ENCODE measurements at regions not wholly inside any gene's neighbourhood (a gene's known extent, or its start where the extent isn't known, plus 50 kb on each side); places are given as distances from the start of the nearest gene placed in this dataset.

DNA sequence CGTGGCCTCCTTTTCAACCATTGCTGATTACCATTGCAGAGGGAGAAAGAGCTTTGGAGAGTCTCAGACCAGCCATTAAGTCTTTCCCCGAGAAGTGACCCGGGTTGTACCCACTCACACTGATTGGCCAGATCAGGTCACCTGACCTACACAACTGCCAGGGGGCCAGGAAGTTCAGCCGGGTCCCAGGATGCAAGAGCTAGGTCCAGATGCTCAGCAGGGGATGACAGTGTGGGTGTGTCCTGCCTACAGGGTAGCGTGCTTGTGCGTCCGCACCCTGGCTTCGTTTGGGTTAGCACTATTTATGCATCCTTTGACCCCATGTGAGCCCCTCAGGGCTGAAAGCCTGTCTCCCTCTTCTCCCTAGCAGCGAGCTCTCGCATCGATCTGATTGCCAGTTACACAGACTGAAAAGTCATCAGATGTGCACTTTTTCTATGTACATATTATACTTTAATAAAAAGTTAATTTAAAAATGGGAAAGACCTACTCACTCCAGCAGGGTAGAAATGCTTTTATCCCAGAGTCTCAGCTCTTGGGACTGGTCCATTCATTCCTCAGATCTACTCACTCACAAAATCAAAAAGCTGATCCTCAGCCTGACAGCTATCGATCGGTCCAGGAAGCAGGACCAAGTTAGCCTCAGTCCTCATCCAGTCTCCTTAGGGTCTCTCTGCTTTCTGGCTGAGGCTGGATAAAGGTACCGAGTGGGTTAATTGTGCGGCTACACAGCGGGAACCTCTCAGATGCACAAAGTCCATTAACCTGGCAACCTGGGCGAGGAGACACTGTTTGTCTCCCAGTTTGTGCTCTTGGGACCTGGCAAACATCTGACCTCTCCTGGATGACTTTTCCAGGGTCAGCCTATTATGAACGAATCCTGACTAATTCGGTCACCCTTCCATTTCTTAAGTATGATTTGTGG, 68.0 kb downstream of the SERPINA3 start:
- DNase-seq (no peak), ATAC-seq (replicated peaks) (no peak)
- no peaks in the 10 kb centered on the region for H3K4me1 Mint-ChIP-seq (ENCODE audit: low read depth in 2 of 2)

GRCh38 chr14:94679106-94679810, 67.1 kb downstream of the SERPINA3 start:
- ATAC-seq (replicated peaks), result no peak
- DNase-seq, result no peak
- no peaks in the 10 kb centered on the region for H3K4me1 Mint-ChIP-seq (ENCODE audit: low read depth in 2 of 2)
- no peak overlapping the region for H3K27ac Mint-ChIP-seq
- H3K4me3 Mint-ChIP-seq, result no peak overlapping the region
- no peaks in the 10 kb centered on the region for H3K9me3 Mint-ChIP-seq
- no peaks in the 10 kb centered on the region for H3K36me3 Mint-ChIP-seq (ENCODE audit: insufficient read depth)
- peaks cover 26 to 60% of the 10 kb centered on the region in 2 donors for H3K27me3 Mint-ChIP-seq

More for the DNA sequence above, 68.0 kb downstream of the SERPINA3 start:
- Mint-ChIP-seq H3K9me3 (no peaks in the 10 kb centered on the region), H3K27ac (no peak overlapping the region), H3K27me3 (peaks cover 23 to 60% of the 10 kb centered on the region in 2 donors), H3K4me3 (no peak overlapping the region), H3K36me3 (ENCODE audit: insufficient read depth) (no peaks in the 10 kb centered on the region)

DNA sequence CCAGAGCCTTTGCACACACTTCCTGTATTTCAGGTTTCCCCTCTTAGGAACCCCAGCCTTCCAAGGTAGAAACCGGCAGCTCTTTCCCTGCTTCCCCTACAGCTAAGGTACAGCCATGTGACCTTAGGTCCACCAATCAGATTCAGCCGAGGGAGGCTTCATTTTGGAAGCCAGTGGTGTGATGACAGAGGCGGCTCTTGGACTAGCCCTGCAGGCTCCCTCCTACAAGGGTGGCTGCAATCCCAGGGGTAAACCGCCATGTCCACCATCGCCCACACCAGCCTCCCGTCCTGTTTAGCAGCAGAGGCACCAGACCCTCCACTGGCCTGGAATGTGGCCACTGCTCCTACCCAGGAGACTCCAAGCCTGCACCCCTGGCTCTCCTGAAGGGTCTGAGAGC, 65.6 kb downstream of the SERPINA3 start:
- no peak overlapping the region for H3K27ac Mint-ChIP-seq
- H3K4me1 Mint-ChIP-seq (ENCODE audit: low read depth in 2 of 2), result no peaks in the 10 kb centered on the region
- no peak for ATAC-seq (replicated peaks)
- no peak for DNase-seq
- H3K27me3 Mint-ChIP-seq, result peaks cover 26 to 60% of the 10 kb centered on the region in 2 donors
- H3K36me3 Mint-ChIP-seq (ENCODE audit: insufficient read depth), result no peaks in the 10 kb centered on the region
- no peak overlapping the region for H3K4me3 Mint-ChIP-seq
- H3K9me3 Mint-ChIP-seq, result no peaks in the 10 kb centered on the region

- ATAC-seq (replicated peaks), result no peak
- Mint-ChIP-seq H3K27me3 (peaks cover 26 to 62% of the 10 kb centered on the region in 2 donors), H3K27ac (peak overlapping the region in 1 of 2 donors; percentile 28), H3K36me3 (ENCODE audit: insufficient read depth) (no peaks in the 10 kb centered on the region), H3K4me3 (no peak overlapping the region), H3K9me3 (no peaks in the 10 kb centered on the region), H3K4me1 (ENCODE audit: low read depth in 2 of 2) (no peaks in the 10 kb centered on the region)
- no peak for DNase-seq
Observed at GRCh38 chr14:94677213-94677612, 65.0 kb downstream of the SERPINA3 start.

GRCh38 chr14:94676495-94677185, 64.4 kb downstream of the SERPINA3 start:
- H3K27me3 Mint-ChIP-seq, result peaks cover 26 to 66% of the 10 kb centered on the region in 2 donors
- H3K9me3 Mint-ChIP-seq, result no peaks in the 10 kb centered on the region
- DNase-seq (no peak), ATAC-seq (replicated peaks) (no peak)
- no peaks in the 10 kb centered on the region for H3K36me3 Mint-ChIP-seq (ENCODE audit: insufficient read depth)
- no peaks in the 10 kb centered on the region for H3K4me1 Mint-ChIP-seq (ENCODE audit: low read depth in 2 of 2)
- H3K4me3 Mint-ChIP-seq, result no peak overlapping the region
- H3K27ac Mint-ChIP-seq, result no peak overlapping the region

GRCh38 chr14:94675036-94675435, 62.8 kb downstream of the SERPINA3 start:
- no peaks in the 10 kb centered on the region for H3K36me3 Mint-ChIP-seq (ENCODE audit: insufficient read depth)
- no peak overlapping the region for H3K4me3 Mint-ChIP-seq
- no peaks in the 10 kb centered on the region for H3K4me1 Mint-ChIP-seq (ENCODE audit: low read depth in 2 of 2)
- ATAC-seq (replicated peaks), result no peak
- no peaks in the 10 kb centered on the region for H3K9me3 Mint-ChIP-seq
- peaks cover 36 to 65% of the 10 kb centered on the region in 2 donors for H3K27me3 Mint-ChIP-seq
- no peak overlapping the region for H3K27ac Mint-ChIP-seq
- DNase-seq, result no peak

GRCh38 chr14:94673781-94674231, 61.6 kb downstream of the SERPINA3 start:
- Mint-ChIP-seq H3K36me3 (ENCODE audit: insufficient read depth) (no peaks in the 10 kb centered on the region), H3K9me3 (no peaks in the 10 kb centered on the region), H3K27me3 (peaks cover 40 to 55% of the 10 kb centered on the region in 2 donors), H3K27ac (no peak overlapping the region), H3K4me3 (no peak overlapping the region), H3K4me1 (ENCODE audit: low read depth in 2 of 2) (no peaks in the 10 kb centered on the region)
- ATAC-seq (replicated peaks) (no peak), DNase-seq (no peak)
